SK-N-SH treated with all-trans-retinoic acid at 6 μM for 48 hours (cell line): ENCODE measurements at regions not wholly inside any gene's neighbourhood (a gene's known extent, or its start where the extent isn't known, plus 50 kb on each side); places are given as distances from the start of the nearest gene placed in this dataset.

Source experiments
- ESRRG ChIP-seq: fragments of 250-450 bp; sonication (Bioruptor Pico); IDR thresholded peaks from 2 replicates; pipeline ENCODE4 v1.6.1; 2021; ENCODE audit warnings: mild to moderate bottlenecking
- ISL1 ChIP-seq: fragments of 250-450 bp; sonication (Bioruptor Pico); IDR thresholded peaks from 2 replicates; pipeline ENCODE4 v2.1.2; 2022; ENCODE audit warnings: mild to moderate bottlenecking, moderate library complexity
- POU6F1 ChIP-seq: fragments of 250-450 bp; sonication (Bioruptor Pico); IDR thresholded peaks from 2 replicates; pipeline ENCODE4 v1.8.0; 2021; ENCODE audit warnings: low read depth, mild to moderate bottlenecking, moderate library complexity, borderline replicate concordance
- ZNF70 ChIP-seq: fragments of 450-650 bp; formaldehyde crosslinking; IDR thresholded peaks from 2 replicates; pipeline ENCODE4 v1.5.0; 2020; ENCODE audit warnings: mild to moderate bottlenecking, moderate library complexity

- TF ChIP-seq ISL1 (CRISPR knock-in tag) (no peak), POU6F1 (CRISPR knock-in tag) (no peak), ESRRG (CRISPR knock-in tag) (no peak), ZNF70 (CRISPR knock-in tag) (no peak)
These were observed 448.2 kb upstream of the AUTS2 start for GRCh38 chr7:69149804-69150782.
